HEK293 (cell line): ENCODE measurements at regions not wholly inside any gene's neighbourhood (a gene's known extent, or its start where the extent isn't known, plus 50 kb on each side); places are given as distances from the start of the nearest gene placed in this dataset.

Experiments
- CTCF ChIA-PET: fragments of 350-600 bp; formaldehyde crosslinking; extraction: SDS; loops from one replicate; lab custom pipeline; 2021; ENCODE audit warnings: antibody characterized with exemption; lab: Yijun Ruan, JAX
- POLR2A ChIA-PET: fragments of 300-600 bp; formaldehyde crosslinking; extraction: SDS; loops from one replicate; lab custom pipeline; 2020; ENCODE audit warnings: antibody characterized with exemption, inconsistent platforms; lab: Yijun Ruan, JAX
- H3K27ac ChIP-seq: fragments of 200-500 bp; sonication (Bioruptor generic); 2 replicates; pipeline ENCODE4 v1.5.1; 2014; ENCODE audit warnings: low read depth, low read length, control low read depth, inconsistent platforms; ENCODE audit errors: extremely low read depth
- H3K36me3 ChIP-seq, 2 experiments: fragments of 200-500 bp in 1 of 2; sonication (Bioruptor generic) in 1 of 2; 1 replicate in 1 of 2; 2 replicates in 1 of 2; pipeline ENCODE4 v1.5.1; 2014 to 2017; ENCODE audit warnings: inconsistent platforms in 2 of 2, low read length in 2 of 2; ENCODE audit not compliant: control insufficient read depth in 2 of 2, insufficient read depth in 1 of 2
- H3K4me1 ChIP-seq: fragments of 200-500 bp; sonication (Bioruptor generic); 2 replicates; pipeline ENCODE4 v1.5.1; 2014; ENCODE audit warnings: mild to moderate bottlenecking, low read length, inconsistent platforms; ENCODE audit not compliant: control insufficient read depth, insufficient read depth
- H3K4me3 ChIP-seq: 2 replicates; pipeline ENCODE4 v1.5.1; 2011; ENCODE audit warnings: low read depth, mild to moderate bottlenecking, control low read depth, low read length, moderate library complexity
- H3K9me3 ChIP-seq: fragments of 200-500 bp; sonication (Bioruptor generic); 2 replicates; pipeline ENCODE4 v1.5.1; 2014; ENCODE audit warnings: low read depth, low read length, inconsistent platforms; ENCODE audit not compliant: control insufficient read depth, insufficient read depth
- BCL11B ChIP-seq: fragments of 450-650 bp; formaldehyde crosslinking; IDR thresholded peaks from 2 replicates; pipeline ENCODE4 v1.5.1; 2016; ENCODE audit warnings: low read depth, missing biosample characterization, missing genetic modification characterization
- HOXA7 ChIP-seq: sonication (generic); formaldehyde crosslinking; IDR thresholded peaks from 2 replicates; pipeline ENCODE4 v1.8.1; 2022; ENCODE audit warnings: missing genetic modification reagents, borderline replicate concordance
- IKZF3 ChIP-seq: fragments of 450-650 bp; IDR thresholded peaks from 2 replicates; pipeline ENCODE4 v1.5.0; 2018; ENCODE audit warnings: missing biosample characterization, mild to moderate bottlenecking, missing genetic modification characterization, moderate library complexity
- PRDM1 ChIP-seq: fragments of 450-650 bp; formaldehyde crosslinking; IDR thresholded peaks from 2 replicates; pipeline ENCODE4; 2016; ENCODE audit warnings: missing biosample characterization, missing genetic modification characterization
- ZBTB1 ChIP-seq: fragments of 450-650 bp; formaldehyde crosslinking; IDR thresholded peaks from 2 replicates; pipeline ENCODE4 v1.5.1; 2016; ENCODE audit warnings: missing biosample characterization, missing genetic modification characterization
- ZBTB17 ChIP-seq: fragments of 450-650 bp; formaldehyde crosslinking; IDR thresholded peaks from 2 replicates; pipeline ENCODE4 v1.5.1; 2016; ENCODE audit warnings: missing biosample characterization, missing genetic modification characterization
- ZNF169 ChIP-seq: fragments of 450-650 bp; formaldehyde crosslinking; IDR thresholded peaks from 2 replicates; pipeline ENCODE4 v1.5.1; 2016; ENCODE audit warnings: missing biosample characterization, missing genetic modification characterization
- ZNF174 ChIP-seq: fragments of 450-650 bp; formaldehyde crosslinking; IDR thresholded peaks from 2 replicates; pipeline ENCODE4 v1.5.0; 2017; ENCODE audit warnings: missing biosample characterization, mild to moderate bottlenecking, missing genetic modification characterization
- ZNF274 ChIP-seq, 2 experiments: fragments of 200-500 bp in 1 of 2; fragments of 450-650 bp in 1 of 2; sonication (Bioruptor generic) in 1 of 2; formaldehyde crosslinking in 1 of 2; IDR thresholded peaks; 2 replicates each; pipeline versions ENCODE4 v1.5.1 to v1.6.1; 2014 to 2016; ENCODE audit warnings: borderline replicate concordance in 1 of 2, inconsistent platforms in 1 of 2, low read length in 1 of 2, missing biosample characterization in 1 of 2, missing genetic modification characterization in 1 of 2
- ZNF654 ChIP-seq: fragments of 450-650 bp; formaldehyde crosslinking; IDR thresholded peaks from 2 replicates; pipeline ENCODE4 v1.5.1; 2016; ENCODE audit warnings: low read depth, missing biosample characterization, missing genetic modification characterization
- ZNF785 ChIP-seq: fragments of 450-650 bp; formaldehyde crosslinking; IDR thresholded peaks from 2 replicates; pipeline ENCODE4 v1.5.1; 2016; ENCODE audit warnings: missing biosample characterization, missing genetic modification characterization
- TF ChIP-seq, protein P1 (sequence below): fragments of 450-650 bp; formaldehyde crosslinking; IDR thresholded peaks from 2 replicates; pipeline ENCODE4 v1.5.1; 2016; ENCODE audit warnings: missing biosample characterization, missing genetic modification characterization
- TF ChIP-seq, protein P2 (sequence below): fragments of 450-650 bp; formaldehyde crosslinking; IDR thresholded peaks from 2 replicates; pipeline ENCODE4 v1.5.1; 2017; ENCODE audit warnings: missing biosample characterization, missing genetic modification characterization
- TF ChIP-seq, protein P3 (sequence below): fragments of 450-650 bp; formaldehyde crosslinking; IDR thresholded peaks from 2 replicates; pipeline ENCODE4 v1.5.1; 2016; ENCODE audit warnings: missing biosample characterization, missing genetic modification characterization
- TF ChIP-seq, protein P4 (sequence below): fragments of 450-650 bp; formaldehyde crosslinking; IDR thresholded peaks from 2 replicates; pipeline ENCODE4 v1.5.1; 2016; ENCODE audit warnings: missing biosample characterization, missing genetic modification characterization
- TF ChIP-seq, protein P5 (sequence below): fragments of 450-650 bp; formaldehyde crosslinking; IDR thresholded peaks from 2 replicates; pipeline ENCODE4 v1.5.1; 2016; ENCODE audit warnings: missing biosample characterization, missing genetic modification characterization, borderline replicate concordance
- TF ChIP-seq, protein P6 (sequence below): fragments of 450-650 bp; formaldehyde crosslinking; IDR thresholded peaks from 2 replicates; pipeline ENCODE4 v1.5.1; 2016; ENCODE audit warnings: missing biosample characterization, missing genetic modification characterization, borderline replicate concordance

DNA sequence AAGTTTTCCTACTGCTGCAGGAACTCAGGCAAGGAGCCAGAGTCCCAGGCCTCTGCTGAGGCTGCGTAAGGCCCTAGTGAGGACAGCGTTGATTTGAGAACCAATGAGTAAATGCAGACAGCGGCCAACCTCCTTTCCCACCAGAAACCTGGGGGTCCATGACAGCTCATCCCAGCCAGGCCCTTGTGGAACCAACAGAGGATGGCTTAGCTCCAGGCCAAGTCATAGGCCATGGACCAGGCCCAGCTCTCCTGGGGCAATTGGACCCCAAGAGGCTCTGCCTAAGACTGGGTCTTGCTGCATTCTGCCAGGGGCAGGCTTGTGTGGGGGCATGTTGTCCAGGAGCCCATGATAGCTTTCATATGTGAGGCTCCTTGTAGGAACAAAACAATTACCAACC, 65.4 kb upstream of the PPP1R3C start:
- ChIA-PET CTCF (interaction anchor here (0.6 kb wide), 1 partner anchor 143 kb away, joined by 3 read pairs; no protein-coding TSS in a partner anchor), POLR2A (no interaction called here)
- H3K4me3 ChIP-seq: no peak overlapping the region
- no peaks in the 10 kb centered on the region for H3K9me3 ChIP-seq
- no peak overlapping the region for H3K27ac ChIP-seq
- TF ChIP-seq, protein P1, sequence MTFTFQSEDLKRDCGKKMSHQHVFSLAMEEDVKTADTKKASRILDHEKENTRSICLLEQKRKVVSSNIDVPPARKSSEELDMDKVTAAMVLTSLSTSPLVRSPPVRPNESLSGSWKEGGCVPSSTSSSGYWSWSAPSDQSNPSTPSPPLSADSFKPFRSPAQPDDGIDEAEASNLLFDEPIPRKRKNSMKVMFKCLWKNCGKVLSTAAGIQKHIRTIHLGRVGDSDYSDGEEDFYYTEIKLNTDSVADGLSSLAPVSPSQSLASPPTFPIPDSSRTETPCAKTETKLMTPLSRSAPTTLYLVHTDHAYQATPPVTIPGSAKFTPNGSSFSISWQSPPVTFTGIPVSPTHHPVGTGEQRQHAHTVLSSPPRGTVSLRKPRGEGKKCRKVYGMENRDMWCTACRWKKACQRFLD: no peak
- TF ChIP-seq ZNF169 (tag by site-specific recombination) (no peak), ZBTB1 (tag by site-specific recombination) (no peak), IKZF3 (no peak), BCL11B (tag by site-specific recombination) (no peak)
- TF ChIP-seq, protein P2, sequence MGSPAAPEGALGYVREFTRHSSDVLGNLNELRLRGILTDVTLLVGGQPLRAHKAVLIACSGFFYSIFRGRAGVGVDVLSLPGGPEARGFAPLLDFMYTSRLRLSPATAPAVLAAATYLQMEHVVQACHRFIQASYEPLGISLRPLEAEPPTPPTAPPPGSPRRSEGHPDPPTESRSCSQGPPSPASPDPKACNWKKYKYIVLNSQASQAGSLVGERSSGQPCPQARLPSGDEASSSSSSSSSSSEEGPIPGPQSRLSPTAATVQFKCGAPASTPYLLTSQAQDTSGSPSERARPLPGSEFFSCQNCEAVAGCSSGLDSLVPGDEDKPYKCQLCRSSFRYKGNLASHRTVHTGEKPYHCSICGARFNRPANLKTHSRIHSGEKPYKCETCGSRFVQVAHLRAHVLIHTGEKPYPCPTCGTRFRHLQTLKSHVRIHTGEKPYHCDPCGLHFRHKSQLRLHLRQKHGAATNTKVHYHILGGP: no peak
- no peaks in the 10 kb centered on the region for H3K36me3 ChIP-seq
- H3K4me1 ChIP-seq: no peaks in the 10 kb centered on the region

DNA sequence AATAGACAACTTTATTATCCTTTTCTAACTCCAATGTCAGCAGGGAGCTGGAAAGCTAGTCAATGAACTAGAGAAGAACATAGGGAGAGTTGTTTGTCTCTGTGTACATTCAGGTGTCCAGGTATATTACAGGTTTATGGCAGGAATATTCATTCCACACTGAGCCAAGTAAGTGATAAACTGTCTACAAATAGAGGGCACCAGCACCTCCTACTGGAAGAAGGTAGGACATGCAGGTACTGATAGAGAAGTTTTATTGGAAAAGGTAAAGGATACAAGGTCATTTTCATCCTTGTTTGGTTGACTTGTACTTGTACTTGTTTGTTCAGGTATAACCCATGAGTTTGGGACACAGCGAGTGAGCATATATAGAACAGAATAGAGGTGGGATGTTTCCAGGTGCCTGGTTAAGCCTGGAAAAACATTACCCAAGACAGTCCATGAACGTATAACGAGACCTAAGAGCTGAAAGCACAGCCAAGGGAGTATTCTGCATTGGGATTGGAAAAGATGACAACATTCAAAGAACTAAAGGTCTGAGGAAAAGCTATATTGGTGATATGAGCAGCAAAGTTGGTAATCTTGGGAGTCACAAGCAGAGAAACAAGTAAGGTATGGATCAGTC, 61.4 kb upstream of the PPP1R3C start:
- H3K4me1 ChIP-seq: no peaks in the 10 kb centered on the region
- no peak overlapping the region for H3K27ac ChIP-seq
- ChIA-PET POLR2A (no interaction called here), CTCF (interaction anchor here (0.5 to 3.4 kb wide), 46 partner anchors 9 to 1514 kb away, joined by 3 to 27 read pairs (median 4); no protein-coding TSS in a partner anchor)
- H3K9me3 ChIP-seq: no peaks in the 10 kb centered on the region
- H3K4me3 ChIP-seq: no peak overlapping the region
- H3K36me3 ChIP-seq: no peaks in the 10 kb centered on the region
- TF ChIP-seq ZNF174 (tag by site-specific recombination) (no peak), ZNF785 (tag by site-specific recombination) (peak; percentile 99), ZNF654 (tag by site-specific recombination) (peak; percentile 64)
- TF ChIP-seq, protein P3, sequence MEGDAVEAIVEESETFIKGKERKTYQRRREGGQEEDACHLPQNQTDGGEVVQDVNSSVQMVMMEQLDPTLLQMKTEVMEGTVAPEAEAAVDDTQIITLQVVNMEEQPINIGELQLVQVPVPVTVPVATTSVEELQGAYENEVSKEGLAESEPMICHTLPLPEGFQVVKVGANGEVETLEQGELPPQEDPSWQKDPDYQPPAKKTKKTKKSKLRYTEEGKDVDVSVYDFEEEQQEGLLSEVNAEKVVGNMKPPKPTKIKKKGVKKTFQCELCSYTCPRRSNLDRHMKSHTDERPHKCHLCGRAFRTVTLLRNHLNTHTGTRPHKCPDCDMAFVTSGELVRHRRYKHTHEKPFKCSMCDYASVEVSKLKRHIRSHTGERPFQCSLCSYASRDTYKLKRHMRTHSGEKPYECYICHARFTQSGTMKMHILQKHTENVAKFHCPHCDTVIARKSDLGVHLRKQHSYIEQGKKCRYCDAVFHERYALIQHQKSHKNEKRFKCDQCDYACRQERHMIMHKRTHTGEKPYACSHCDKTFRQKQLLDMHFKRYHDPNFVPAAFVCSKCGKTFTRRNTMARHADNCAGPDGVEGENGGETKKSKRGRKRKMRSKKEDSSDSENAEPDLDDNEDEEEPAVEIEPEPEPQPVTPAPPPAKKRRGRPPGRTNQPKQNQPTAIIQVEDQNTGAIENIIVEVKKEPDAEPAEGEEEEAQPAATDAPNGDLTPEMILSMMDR: 0 out of 2 replicates have a peak, but pooled peaks have one; percentile 16

DNA sequence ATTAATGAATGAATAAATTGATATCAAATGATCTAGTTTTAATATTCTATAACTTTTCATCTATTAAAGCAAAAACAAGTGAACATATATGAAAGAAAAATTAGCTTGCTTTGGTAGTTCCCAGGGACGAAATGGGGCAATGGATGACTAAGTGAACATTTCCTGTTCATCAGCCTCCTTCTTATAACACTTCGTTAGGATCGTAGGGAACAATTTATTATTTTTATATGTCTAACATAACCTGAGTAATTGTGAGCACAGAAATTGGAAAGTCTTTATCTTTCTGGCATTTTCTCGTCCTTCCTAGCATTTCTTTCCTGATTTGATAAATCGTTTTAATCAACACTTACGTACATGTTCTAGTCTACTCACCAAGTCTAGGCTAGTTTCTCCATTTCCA, 59.1 kb upstream of the PPP1R3C start:
- no peaks in the 10 kb centered on the region for H3K36me3 ChIP-seq
- POLR2A ChIA-PET: no interaction called here
- no peaks in the 10 kb centered on the region for H3K4me1 ChIP-seq
- no peak overlapping the region for H3K27ac ChIP-seq
- TF ChIP-seq, protein P4, sequence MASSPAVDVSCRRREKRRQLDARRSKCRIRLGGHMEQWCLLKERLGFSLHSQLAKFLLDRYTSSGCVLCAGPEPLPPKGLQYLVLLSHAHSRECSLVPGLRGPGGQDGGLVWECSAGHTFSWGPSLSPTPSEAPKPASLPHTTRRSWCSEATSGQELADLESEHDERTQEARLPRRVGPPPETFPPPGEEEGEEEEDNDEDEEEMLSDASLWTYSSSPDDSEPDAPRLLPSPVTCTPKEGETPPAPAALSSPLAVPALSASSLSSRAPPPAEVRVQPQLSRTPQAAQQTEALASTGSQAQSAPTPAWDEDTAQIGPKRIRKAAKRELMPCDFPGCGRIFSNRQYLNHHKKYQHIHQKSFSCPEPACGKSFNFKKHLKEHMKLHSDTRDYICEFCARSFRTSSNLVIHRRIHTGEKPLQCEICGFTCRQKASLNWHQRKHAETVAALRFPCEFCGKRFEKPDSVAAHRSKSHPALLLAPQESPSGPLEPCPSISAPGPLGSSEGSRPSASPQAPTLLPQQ: no peak
- TF ChIP-seq PRDM1 (tag by site-specific recombination) (no peak), HOXA7 (CRISPR knock-in tag) (no peak), ZBTB17 (tag by site-specific recombination) (no peak), ZNF274 (IDR thresholded peaks at IDR 0.05; ENCODE audit: low read length) (no peak), ZNF274 (tag by site-specific recombination; IDR thresholded peaks at IDR 0.05; ENCODE audit: borderline replicate concordance) (no peak)
- TF ChIP-seq, protein P5, sequence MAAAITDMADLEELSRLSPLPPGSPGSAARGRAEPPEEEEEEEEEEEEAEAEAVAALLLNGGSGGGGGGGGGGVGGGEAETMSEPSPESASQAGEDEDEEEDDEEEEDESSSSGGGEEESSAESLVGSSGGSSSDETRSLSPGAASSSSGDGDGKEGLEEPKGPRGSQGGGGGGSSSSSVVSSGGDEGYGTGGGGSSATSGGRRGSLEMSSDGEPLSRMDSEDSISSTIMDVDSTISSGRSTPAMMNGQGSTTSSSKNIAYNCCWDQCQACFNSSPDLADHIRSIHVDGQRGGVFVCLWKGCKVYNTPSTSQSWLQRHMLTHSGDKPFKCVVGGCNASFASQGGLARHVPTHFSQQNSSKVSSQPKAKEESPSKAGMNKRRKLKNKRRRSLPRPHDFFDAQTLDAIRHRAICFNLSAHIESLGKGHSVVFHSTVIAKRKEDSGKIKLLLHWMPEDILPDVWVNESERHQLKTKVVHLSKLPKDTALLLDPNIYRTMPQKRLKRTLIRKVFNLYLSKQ (tag by site-specific recombination): no peak
- TF ChIP-seq, protein P6, sequence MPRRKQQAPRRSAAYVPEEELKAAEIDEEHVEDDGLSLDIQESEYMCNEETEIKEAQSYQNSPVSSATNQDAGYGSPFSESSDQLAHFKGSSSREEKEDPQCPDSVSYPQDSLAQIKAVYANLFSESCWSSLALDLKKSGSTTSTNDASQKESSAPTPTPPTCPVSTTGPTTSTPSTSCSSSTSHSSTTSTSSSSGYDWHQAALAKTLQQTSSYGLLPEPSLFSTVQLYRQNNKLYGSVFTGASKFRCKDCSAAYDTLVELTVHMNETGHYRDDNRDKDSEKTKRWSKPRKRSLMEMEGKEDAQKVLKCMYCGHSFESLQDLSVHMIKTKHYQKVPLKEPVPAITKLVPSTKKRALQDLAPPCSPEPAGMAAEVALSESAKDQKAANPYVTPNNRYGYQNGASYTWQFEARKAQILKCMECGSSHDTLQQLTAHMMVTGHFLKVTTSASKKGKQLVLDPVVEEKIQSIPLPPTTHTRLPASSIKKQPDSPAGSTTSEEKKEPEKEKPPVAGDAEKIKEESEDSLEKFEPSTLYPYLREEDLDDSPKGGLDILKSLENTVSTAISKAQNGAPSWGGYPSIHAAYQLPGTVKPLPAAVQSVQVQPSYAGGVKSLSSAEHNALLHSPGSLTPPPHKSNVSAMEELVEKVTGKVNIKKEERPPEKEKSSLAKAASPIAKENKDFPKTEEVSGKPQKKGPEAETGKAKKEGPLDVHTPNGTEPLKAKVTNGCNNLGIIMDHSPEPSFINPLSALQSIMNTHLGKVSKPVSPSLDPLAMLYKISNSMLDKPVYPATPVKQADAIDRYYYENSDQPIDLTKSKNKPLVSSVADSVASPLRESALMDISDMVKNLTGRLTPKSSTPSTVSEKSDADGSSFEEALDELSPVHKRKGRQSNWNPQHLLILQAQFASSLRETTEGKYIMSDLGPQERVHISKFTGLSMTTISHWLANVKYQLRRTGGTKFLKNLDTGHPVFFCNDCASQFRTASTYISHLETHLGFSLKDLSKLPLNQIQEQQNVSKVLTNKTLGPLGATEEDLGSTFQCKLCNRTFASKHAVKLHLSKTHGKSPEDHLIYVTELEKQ (tag by site-specific recombination): no peak
- TF ChIP-seq, all 188 proteins: peak for 0
- CTCF ChIA-PET: interaction anchor here (0.8 to 2.1 kb wide), 3 partner anchors 49 to 134 kb away, joined by 3 to 12 read pairs (median 6); no protein-coding TSS in a partner anchor
- Histone ChIP-seq H3K4me3 (no peak overlapping the region), H3K9me3 (no peaks in the 10 kb centered on the region)
